ENCODE measurements at regions not wholly inside any gene's neighbourhood (a gene's known extent, or its start where the extent isn't known, plus 50 kb on each side); places are given as distances from the start of the nearest gene placed in this dataset.

GRCh38 chr14:101461891-101462290 lies 99.4 kb upstream of the DIO3 start:
- DNase-seq (ENCODE audit: low read depth, low spot score) = no peak
- H3K4me3 ChIP-seq (ENCODE audit: low read depth, low read length) = no peak overlapping the region
- in situ Hi-C loops (cut with HindIII; ENCODE audit: low sequenced_read_pairs) = no loop called here
- TF ChIP-seq, protein P1, sequence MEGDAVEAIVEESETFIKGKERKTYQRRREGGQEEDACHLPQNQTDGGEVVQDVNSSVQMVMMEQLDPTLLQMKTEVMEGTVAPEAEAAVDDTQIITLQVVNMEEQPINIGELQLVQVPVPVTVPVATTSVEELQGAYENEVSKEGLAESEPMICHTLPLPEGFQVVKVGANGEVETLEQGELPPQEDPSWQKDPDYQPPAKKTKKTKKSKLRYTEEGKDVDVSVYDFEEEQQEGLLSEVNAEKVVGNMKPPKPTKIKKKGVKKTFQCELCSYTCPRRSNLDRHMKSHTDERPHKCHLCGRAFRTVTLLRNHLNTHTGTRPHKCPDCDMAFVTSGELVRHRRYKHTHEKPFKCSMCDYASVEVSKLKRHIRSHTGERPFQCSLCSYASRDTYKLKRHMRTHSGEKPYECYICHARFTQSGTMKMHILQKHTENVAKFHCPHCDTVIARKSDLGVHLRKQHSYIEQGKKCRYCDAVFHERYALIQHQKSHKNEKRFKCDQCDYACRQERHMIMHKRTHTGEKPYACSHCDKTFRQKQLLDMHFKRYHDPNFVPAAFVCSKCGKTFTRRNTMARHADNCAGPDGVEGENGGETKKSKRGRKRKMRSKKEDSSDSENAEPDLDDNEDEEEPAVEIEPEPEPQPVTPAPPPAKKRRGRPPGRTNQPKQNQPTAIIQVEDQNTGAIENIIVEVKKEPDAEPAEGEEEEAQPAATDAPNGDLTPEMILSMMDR (IDR thresholded peaks at IDR 0.05; ENCODE audit: low read depth, low read length) = no peak

GRCh38 chr14:101462726-101463565 lies 98.3 kb upstream of the DIO3 start:
- in situ Hi-C loops (cut with HindIII; ENCODE audit: low sequenced_read_pairs) = no loop called here
- TF ChIP-seq, protein P1 (IDR thresholded peaks at IDR 0.05; ENCODE audit: low read depth, low read length) = no peak
- DNase-seq (ENCODE audit: low read depth, low spot score) = no peak
- no peak overlapping the region for H3K4me3 ChIP-seq (ENCODE audit: low read depth, low read length)

DNA sequence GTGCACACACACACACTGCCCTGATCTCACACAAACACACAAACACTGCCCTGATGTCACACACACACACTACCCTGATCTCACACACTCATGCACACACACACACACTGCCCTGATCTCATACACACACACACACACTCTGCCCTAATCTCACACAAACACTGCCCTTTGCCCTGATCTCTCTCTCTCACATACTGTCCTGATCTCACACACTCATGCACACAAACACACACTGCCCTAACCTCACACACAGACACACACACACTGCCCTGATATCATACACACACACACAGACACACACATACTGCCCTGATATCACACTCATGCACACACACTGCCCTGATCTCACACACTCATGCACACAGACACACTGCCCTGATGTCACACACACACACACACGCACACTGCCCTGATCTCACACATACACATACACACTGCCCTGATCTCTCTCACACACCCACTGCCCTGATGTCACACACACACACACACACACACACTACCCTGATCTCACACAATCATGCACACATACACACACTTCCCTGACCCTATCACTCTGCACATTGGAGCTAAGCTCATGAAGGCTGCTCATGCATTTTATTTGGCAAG lies 97.6 kb upstream of the DIO3 start:
- in situ Hi-C loops (cut with HindIII; ENCODE audit: low sequenced_read_pairs) = no loop called here

GRCh38 chr14:101464310-101464983 lies 96.8 kb upstream of the DIO3 start:
- TF ChIP-seq, protein P1 (IDR thresholded peaks at IDR 0.05; ENCODE audit: low read depth, low read length) = no peak
- in situ Hi-C loops (cut with HindIII; ENCODE audit: low sequenced_read_pairs) = no loop called here
- no peak overlapping the region for H3K4me3 ChIP-seq (ENCODE audit: low read depth, low read length)

More for the DNA sequence above, 97.6 kb upstream of the DIO3 start:
- H3K4me3 ChIP-seq (ENCODE audit: low read depth, low read length) = no peak overlapping the region
- DNase-seq (ENCODE audit: low read depth, low spot score) = no peak
- TF ChIP-seq, protein P1 (IDR thresholded peaks at IDR 0.05; ENCODE audit: low read depth, low read length) = no peak

DNA sequence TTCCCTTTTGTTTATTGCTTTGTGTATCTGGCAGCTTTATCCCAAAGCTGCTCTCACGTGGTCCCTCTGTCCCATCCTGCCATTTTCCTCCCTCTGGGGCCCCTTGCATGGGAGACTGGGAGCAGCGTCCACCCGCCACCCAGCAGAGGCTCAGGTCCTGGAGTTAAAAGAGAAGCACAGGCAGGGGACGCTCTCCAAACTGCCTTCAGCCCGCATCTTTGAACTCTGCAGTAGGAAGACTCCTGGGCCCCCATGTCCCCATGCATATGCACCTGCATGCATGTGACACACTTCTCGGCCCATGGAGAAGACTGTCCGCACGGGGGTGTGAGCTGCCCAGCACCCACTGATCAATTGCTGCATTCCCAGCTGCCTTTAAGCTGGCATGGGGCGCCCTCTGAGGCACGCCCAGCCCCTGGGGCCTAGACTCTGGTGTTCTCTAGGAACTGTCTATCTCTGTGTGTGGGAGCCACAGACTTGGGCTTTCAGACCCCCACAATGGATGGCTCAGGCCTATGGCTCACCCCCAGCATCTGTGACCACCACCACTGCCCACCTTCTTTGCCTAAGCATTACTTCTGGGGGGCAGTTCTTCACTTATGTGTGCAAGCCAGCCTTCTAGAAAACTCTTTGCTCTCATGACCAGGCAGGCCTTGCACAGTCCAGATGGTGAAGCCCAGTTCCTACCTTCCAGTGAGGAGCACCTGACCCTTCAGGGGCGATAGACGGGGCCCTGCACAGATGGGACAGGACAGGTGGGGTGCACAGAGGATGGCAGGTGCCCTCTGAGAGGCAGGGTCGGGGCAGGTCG lies 96.1 kb upstream of the DIO3 start:
- TF ChIP-seq, protein P1 (IDR thresholded peaks at IDR 0.05; ENCODE audit: low read depth, low read length) = no peak
- no peak overlapping the region for H3K4me3 ChIP-seq (ENCODE audit: low read depth, low read length)
- in situ Hi-C loops (cut with HindIII; ENCODE audit: low sequenced_read_pairs) = no loop called here
- DNase-seq (ENCODE audit: low read depth, low spot score) = no peak

More at GRCh38 chr14:101464310-101464983, 96.8 kb upstream of the DIO3 start:
- no peak for DNase-seq (ENCODE audit: low read depth, low spot score)

Data from astrocyte of the spinal cord (primary cell).